Coronary artery (tissue), 2 donors: ENCODE measurements at regions not wholly inside any gene's neighbourhood (a gene's known extent, or its start where the extent isn't known, plus 50 kb on each side); places are given as distances from the start of the nearest gene placed in this dataset.
"Not testable (repeated sequence)": the region's sequence is repeated elsewhere in the genome, so short reads cannot be mapped to it uniquely, and the experiment has no call there.

ENCODE experiments used
- DNase-seq: peaks from one replicate; pipeline ENCODE4 v3.0.0-alpha.2; 2017; ENCODE audit warnings: low spot score
- H3K27ac ChIP-seq, 2 donors: fragments of 200-600 bp; sonication (generic); one replicate each; pipeline ENCODE4 v1.5.1; 2016 to 2019
- H3K4me3 ChIP-seq: fragments of 200-600 bp; sonication (generic); 2 replicates; pipeline ENCODE4 v1.5.1; 2016; ENCODE audit warnings: mild to moderate bottlenecking, moderate library complexity
- TF ChIP-seq, protein P1 (sequence below): fragments of 200-600 bp; sonication (generic); IDR thresholded peaks from one replicate; pipeline ENCODE4 v1.5.1; 2019; ENCODE audit warnings: antibody characterized with exemption

DNA sequence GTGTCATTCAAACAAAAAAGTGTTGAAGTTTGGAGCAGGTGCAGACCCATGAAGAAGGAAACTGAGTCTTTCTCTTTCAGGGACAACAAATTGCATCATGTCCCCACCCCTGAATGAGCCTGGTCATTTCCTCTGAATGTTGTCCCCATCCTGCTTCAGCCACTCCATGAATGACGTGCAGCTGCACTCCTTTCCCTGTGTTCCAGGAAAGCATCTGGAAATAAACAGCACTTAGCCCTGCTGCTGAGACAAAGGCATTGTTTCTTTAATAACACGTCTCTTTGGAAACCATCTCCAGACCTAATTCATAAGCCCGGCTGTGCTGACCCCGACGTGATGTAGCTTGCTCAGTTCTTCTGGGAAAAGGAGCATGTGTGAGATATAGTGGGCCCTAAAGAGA lies 682.3 kb downstream of the BRINP1 start:
- no peak overlapping the region for H3K4me3 ChIP-seq

GRCh38 chr9:118689280-118689679 lies 680.0 kb downstream of the BRINP1 start:
- DNase-seq: no peak
- no peak overlapping the region for H3K4me3 ChIP-seq
- H3K27ac ChIP-seq: no peak overlapping the region
- TF ChIP-seq, protein P1, sequence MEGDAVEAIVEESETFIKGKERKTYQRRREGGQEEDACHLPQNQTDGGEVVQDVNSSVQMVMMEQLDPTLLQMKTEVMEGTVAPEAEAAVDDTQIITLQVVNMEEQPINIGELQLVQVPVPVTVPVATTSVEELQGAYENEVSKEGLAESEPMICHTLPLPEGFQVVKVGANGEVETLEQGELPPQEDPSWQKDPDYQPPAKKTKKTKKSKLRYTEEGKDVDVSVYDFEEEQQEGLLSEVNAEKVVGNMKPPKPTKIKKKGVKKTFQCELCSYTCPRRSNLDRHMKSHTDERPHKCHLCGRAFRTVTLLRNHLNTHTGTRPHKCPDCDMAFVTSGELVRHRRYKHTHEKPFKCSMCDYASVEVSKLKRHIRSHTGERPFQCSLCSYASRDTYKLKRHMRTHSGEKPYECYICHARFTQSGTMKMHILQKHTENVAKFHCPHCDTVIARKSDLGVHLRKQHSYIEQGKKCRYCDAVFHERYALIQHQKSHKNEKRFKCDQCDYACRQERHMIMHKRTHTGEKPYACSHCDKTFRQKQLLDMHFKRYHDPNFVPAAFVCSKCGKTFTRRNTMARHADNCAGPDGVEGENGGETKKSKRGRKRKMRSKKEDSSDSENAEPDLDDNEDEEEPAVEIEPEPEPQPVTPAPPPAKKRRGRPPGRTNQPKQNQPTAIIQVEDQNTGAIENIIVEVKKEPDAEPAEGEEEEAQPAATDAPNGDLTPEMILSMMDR: no peak

More for the DNA sequence above, 682.3 kb downstream of the BRINP1 start:
- TF ChIP-seq, protein P1: no peak
- DNase-seq: no peak
- no peak overlapping the region for H3K27ac ChIP-seq

DNA sequence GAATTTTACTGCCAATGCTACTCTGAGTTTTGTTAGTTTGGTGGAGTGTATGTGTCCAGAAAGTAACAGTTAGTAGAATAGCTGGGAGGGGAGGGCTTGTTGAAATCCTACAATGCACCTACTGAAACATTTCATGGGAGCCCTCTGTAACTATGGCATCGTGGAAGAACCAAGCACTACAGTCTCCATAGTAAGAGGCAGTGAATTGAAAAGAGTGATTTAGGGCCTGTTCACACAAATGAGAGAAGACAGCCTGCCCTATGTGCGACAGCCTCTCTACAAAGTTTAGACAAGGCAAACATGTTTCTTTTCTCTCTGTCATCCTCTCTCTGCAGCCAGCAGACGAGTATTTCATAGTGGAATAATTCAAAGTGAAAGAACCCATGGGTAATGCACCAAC lies 676.6 kb downstream of the BRINP1 start:
- TF ChIP-seq, protein P1: no peak
- no peak for DNase-seq
- no peak overlapping the region for H3K4me3 ChIP-seq
- no peak overlapping the region for H3K27ac ChIP-seq

- TF ChIP-seq, protein P1: no peak
- H3K27ac ChIP-seq: no peak overlapping the region
- H3K4me3 ChIP-seq: no peak overlapping the region
- DNase-seq: no peak
These were observed 675.6 kb downstream of the BRINP1 start for GRCh38 chr9:118693645-118694044.

DNA sequence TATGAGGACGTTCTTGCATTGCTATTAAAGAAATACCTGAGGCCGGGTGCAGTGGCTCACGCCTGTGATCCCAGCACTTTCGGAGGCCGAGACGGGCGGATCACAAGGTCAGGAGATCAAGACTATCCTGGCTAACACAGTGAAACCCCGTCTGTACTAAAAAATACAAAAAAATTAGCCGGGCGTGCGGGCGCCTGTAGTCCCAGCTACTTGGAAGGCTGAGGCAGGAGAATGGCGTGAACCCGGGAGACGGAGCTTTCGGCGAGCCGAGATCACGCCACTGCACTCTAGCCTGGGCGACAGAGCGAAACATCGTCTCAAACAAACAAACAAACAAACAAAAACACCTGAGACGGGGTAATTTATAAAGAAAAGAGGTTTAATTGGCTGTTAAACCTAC lies 674.0 kb downstream of the BRINP1 start:
- not testable (repeated sequence) for H3K4me3 ChIP-seq, DNase-seq, H3K27ac ChIP-seq

- TF ChIP-seq, protein P1: no peak
- H3K27ac ChIP-seq: no peak overlapping the region
- H3K4me3 ChIP-seq: no peak overlapping the region
- no peak for DNase-seq
These were observed 667.2 kb downstream of the BRINP1 start for GRCh38 chr9:118701985-118702384.

GRCh38 chr9:118711843-118712242 lies 657.4 kb downstream of the BRINP1 start:
- Histone ChIP-seq H3K27ac (no peak overlapping the region), H3K4me3 (no peak overlapping the region)
- no peak for DNase-seq
- TF ChIP-seq, protein P1: no peak

DNA sequence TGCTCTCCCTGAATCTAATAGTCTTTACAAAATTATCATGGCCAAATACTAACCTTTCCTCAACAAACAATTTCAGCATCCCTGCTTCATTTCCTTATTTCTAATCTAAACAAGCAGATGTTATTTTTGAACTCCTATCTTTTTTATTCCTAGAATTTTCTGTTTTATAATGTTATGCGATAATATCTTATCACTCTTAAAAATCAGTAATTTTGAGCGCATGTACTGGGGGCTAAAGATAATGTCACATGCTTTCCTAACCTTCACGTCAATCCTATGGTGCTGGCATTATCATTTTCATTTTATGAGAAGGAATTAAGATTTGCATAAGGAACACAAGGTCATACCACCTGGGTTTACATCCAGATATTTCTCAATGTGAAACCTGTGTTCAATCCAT lies 648.0 kb downstream of the BRINP1 start:
- no peak overlapping the region for H3K27ac ChIP-seq
- H3K4me3 ChIP-seq: no peak overlapping the region
- TF ChIP-seq, protein P1: no peak
- no peak for DNase-seq
